AG04450 (cell line): ENCODE measurements at regions not wholly inside any gene's neighbourhood (a gene's known extent, or its start where the extent isn't known, plus 50 kb on each side); places are given as distances from the start of the nearest gene placed in this dataset.

Source experiments
- CTCF ChIA-PET: fragments of 300-600, 350-600 bp; formaldehyde crosslinking; extraction: SDS; loops from one replicate; lab custom pipeline; 2022; ENCODE audit warnings: antibody characterized with exemption, inconsistent platforms; lab: Charles Lee
- POLR2A ChIA-PET: fragments of 350-600 bp; formaldehyde crosslinking; extraction: SDS; loops from one replicate; lab custom pipeline; 2021; ENCODE audit warnings: antibody characterized with exemption, inconsistent platforms; lab: Yijun Ruan, JAX
- DNase-seq: peaks from one replicate; pipeline ENCODE4 v3.0.0-alpha.2; 2011; ENCODE audit warnings: low read depth, low spot score
- H3K27ac ChIP-seq: one replicate; pipeline ENCODE4 v1.5.1; 2012; ENCODE audit warnings: low read depth, low read length, control low read depth
- H3K27me3 ChIP-seq: one replicate; pipeline ENCODE4 v1.6.0; 2012; ENCODE audit warnings: low read length; ENCODE audit not compliant: control insufficient read depth, insufficient read depth
- H3K4me3 ChIP-seq: 2 replicates; pipeline ENCODE4 v1.5.1; 2011; ENCODE audit warnings: mild to moderate bottlenecking, low read depth, low read length, control low read depth
- H3K9me3 ChIP-seq: 2 replicates; pipeline ENCODE4 v1.5.1; 2012; ENCODE audit warnings: low read length; ENCODE audit not compliant: control insufficient read depth, insufficient read depth
- CTCF ChIP-seq: IDR thresholded peaks from 2 replicates; pipeline ENCODE4 v1.5.1; 2011; ENCODE audit warnings: low read depth, low read length, control low read depth, inconsistent platforms

- ChIA-PET POLR2A (no interaction called here), CTCF (no interaction called here)
- TF ChIP-seq CTCF: no peak
Observed at GRCh38 chr14:45619831-45620230, 366.8 kb upstream of the MIS18BP1 start.

GRCh38 chr14:45610318-45610717, 357.3 kb upstream of the MIS18BP1 start:
- ChIA-PET CTCF (no interaction called here), POLR2A (no interaction called here)
- Histone ChIP-seq H3K4me3 (no peak overlapping the region), H3K27ac (no peak overlapping the region), H3K27me3 (no peaks in the 10 kb centered on the region), H3K9me3 (no peaks in the 10 kb centered on the region; the same call in 1 of the 2 replicates)
- DNase-seq: no peak
- no peak for TF ChIP-seq CTCF

More at GRCh38 chr14:45619831-45620230, 366.8 kb upstream of the MIS18BP1 start:
- H3K4me3 ChIP-seq: no peak overlapping the region
- H3K27ac ChIP-seq: no peak overlapping the region
- DNase-seq: no peak
- no peaks in the 10 kb centered on the region for H3K27me3 ChIP-seq
- H3K9me3 ChIP-seq: peaks cover 5% of the 10 kb centered on the region

GRCh38 chr14:45587142-45587541, 334.1 kb upstream of the MIS18BP1 start:
- peaks cover 13% of the 10 kb centered on the region for H3K9me3 ChIP-seq
- ChIA-PET CTCF (no interaction called here), POLR2A (no interaction called here)
- TF ChIP-seq CTCF: no peak
- no peak overlapping the region for H3K27ac ChIP-seq
- DNase-seq: no peak
- H3K4me3 ChIP-seq: no peak overlapping the region
- H3K27me3 ChIP-seq: no peaks in the 10 kb centered on the region

GRCh38 chr14:45559626-45560025, 306.6 kb upstream of the MIS18BP1 start:
- POLR2A ChIA-PET: no interaction called here
- Histone ChIP-seq H3K9me3 (peaks cover 10% of the 10 kb centered on the region), H3K27me3 (no peaks in the 10 kb centered on the region), H3K27ac (no peak overlapping the region), H3K4me3 (no peak overlapping the region)
- no peak for TF ChIP-seq CTCF
- DNase-seq: no peak
- CTCF ChIA-PET: no interaction called here

- Histone ChIP-seq H3K4me3 (no peak overlapping the region), H3K27me3 (no peaks in the 10 kb centered on the region), H3K27ac (no peak overlapping the region), H3K9me3 (peaks cover 10% of the 10 kb centered on the region)
- TF ChIP-seq CTCF: no peak
- CTCF ChIA-PET: no interaction called here
- POLR2A ChIA-PET: no interaction called here
- no peak for DNase-seq
Observed at GRCh38 chr14:45558183-45558582, 305.2 kb upstream of the MIS18BP1 start.
